ENCODE measurements at regions not wholly inside any gene's neighbourhood (a gene's known extent, or its start where the extent isn't known, plus 50 kb on each side); places are given as distances from the start of the nearest gene placed in this dataset.

DNA sequence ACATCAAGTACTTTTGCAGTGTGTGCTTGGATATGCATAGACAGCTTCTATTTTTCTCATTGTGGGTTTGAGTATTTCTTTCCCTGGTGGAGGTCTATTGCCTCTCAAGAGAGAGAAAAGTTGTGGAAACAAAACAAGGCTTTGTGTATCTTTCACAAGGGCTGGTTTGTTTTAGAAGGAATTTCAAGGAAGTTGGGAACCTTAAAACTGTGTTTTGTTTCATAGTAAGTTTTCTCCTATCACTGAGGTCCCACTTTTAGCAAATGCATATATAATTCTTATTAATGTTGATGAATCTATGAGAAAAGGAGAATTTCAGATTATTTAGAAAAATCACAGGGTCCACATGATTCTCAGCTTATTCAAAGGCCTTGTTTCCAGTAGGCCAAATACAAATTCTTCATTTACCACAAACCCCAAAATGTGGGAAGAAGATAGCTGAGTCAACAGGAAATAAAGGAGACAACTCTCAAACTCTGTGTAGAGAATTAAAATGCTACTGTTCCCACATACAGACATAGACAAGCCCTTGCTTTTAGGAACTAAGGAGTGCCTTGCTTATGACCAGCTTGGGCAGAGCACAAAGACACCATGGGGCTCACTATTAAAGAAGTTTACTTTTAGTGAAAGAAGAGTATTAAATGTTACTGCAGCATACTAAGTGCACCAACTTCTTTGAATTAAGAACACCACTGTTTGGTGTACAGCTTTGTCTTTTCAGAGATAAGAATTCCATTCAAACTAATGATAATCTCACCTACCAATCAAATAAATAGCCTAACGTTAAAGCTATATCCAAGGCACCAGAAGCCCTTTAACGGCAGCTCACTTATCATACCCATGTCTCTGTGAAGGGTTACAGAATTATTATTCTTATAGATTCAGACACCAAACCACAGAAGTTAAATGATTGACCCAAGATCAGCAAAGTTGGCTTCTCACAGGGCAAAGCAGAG, 177.4 kb upstream of the LEF1 start:
- Histone ChIP-seq H3K4me1 (ENCODE audit: control insufficient read depth in 2 of 2, insufficient read depth in 2 of 2, low read length in 2 of 2) (no peaks in the 10 kb centered on the region), H3K27ac (ENCODE audit: low read length in 2 of 2) (no peak overlapping the region), H3K9me3 (ENCODE audit: control extremely low read depth in 1 of 3, control insufficient read depth in 2 of 3, insufficient read depth in 1 of 3, low read length in 2 of 3) (no peaks in the 10 kb centered on the region), H3K79me2 (ENCODE audit: control insufficient read depth, insufficient read depth, low read length) (no peaks in the 10 kb centered on the region), H3K36me3 (replicated peaks in 1 of 2; ENCODE audit: control extremely low read depth in 1 of 2, control insufficient read depth in 1 of 2, extremely low read depth in 1 of 2, insufficient read depth in 2 of 2, low read length in 1 of 2) (no peaks in the 10 kb centered on the region), H3K9ac (ENCODE audit: low read length) (no peak overlapping the region), H3K27me3 (replicated peaks in 1 of 4; ENCODE audit: control extremely low read depth in 1 of 4, control insufficient read depth in 3 of 4, insufficient read depth in 4 of 4, low read length in 3 of 4) (no peaks in the 10 kb centered on the region), H2AFZ (ENCODE audit: insufficient read depth, low read depth, low read length, poor library complexity, severe bottlenecking) (no peak overlapping the region), H3K4me3 (ENCODE audit: control extremely low read depth in 1 of 5, extremely low read depth in 1 of 5, insufficient read depth in 1 of 5, low read depth in 2 of 5, low read length in 4 of 5) (no peak overlapping the region), H4K20me1 (ENCODE audit: control insufficient read depth, insufficient read depth, low read length, poor library complexity, severe bottlenecking) (no peaks in the 10 kb centered on the region), H3K4me2 (replicated peaks; ENCODE audit: low read depth, low read length, poor library complexity, severe bottlenecking) (no peak overlapping the region)
- ChIA-PET POLR2A (no interaction called here), CTCF (no interaction called here)
- Mint-ChIP-seq H3K4me3 (no peak overlapping the region), H3K4me1 (no peaks in the 10 kb centered on the region), H3K9me3 (ENCODE audit: insufficient read depth) (no peaks in the 10 kb centered on the region), H3K27ac (no peak overlapping the region), H3K27me3 (no peaks in the 10 kb centered on the region)
- TF ChIP-seq, protein P1, sequence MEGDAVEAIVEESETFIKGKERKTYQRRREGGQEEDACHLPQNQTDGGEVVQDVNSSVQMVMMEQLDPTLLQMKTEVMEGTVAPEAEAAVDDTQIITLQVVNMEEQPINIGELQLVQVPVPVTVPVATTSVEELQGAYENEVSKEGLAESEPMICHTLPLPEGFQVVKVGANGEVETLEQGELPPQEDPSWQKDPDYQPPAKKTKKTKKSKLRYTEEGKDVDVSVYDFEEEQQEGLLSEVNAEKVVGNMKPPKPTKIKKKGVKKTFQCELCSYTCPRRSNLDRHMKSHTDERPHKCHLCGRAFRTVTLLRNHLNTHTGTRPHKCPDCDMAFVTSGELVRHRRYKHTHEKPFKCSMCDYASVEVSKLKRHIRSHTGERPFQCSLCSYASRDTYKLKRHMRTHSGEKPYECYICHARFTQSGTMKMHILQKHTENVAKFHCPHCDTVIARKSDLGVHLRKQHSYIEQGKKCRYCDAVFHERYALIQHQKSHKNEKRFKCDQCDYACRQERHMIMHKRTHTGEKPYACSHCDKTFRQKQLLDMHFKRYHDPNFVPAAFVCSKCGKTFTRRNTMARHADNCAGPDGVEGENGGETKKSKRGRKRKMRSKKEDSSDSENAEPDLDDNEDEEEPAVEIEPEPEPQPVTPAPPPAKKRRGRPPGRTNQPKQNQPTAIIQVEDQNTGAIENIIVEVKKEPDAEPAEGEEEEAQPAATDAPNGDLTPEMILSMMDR (IDR thresholded peaks at IDR 0.05) = no peak
- no peak for TF ChIP-seq EZH2 (IDR thresholded peaks at IDR 0.05; ENCODE audit: borderline replicate concordance, insufficient read depth, low read depth, low read length, poor library complexity, severe bottlenecking)
- DNase-seq (no peak), ATAC-seq (ENCODE audit: low read depth) (no peak)
- no CpG with 5 or more reads among the region's 2 CpGs for WGBS (ENCODE audit: insufficient coverage)
- intact Hi-C loops (cut with micrococcal nuclease) = no loop called here

DNA sequence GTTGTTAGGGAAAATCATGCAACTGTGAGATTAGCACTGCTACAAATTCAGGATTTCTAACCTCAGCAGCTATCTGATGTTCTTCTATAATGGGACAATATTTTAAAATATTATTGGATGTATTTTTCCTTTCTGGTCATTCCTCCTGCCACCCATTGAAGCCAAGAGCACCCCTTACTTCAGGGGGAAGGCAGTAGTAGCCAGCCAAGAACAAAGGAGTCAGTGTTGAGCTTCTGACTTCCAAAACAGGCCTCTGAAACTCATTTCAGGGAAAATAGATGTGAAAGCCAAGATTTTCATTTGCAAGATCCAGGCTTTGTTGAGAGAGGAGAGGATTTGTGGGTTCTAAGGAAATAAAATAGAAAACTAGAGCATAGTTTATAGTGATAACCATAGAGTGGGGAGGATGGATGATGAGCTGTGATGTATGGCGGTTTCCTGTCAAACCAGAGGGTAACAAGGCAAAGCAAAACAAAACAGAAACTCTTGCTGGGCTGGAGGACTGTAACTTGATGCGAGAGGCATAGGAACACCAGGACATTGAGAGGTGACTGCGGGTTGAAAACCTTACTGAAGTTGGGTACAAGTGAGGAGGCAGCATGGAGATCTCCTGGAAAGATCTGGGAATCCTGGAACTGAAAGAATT, 173.7 kb upstream of the LEF1 start:
- no peak for ATAC-seq (ENCODE audit: low read depth)
- Histone ChIP-seq H3K4me3 (ENCODE audit: control extremely low read depth in 1 of 5, extremely low read depth in 1 of 5, insufficient read depth in 1 of 5, low read depth in 2 of 5, low read length in 4 of 5) (no peak overlapping the region), H3K4me2 (replicated peaks; ENCODE audit: low read depth, low read length, poor library complexity, severe bottlenecking) (no peak overlapping the region), H3K27me3 (replicated peaks in 1 of 4; ENCODE audit: control extremely low read depth in 1 of 4, control insufficient read depth in 3 of 4, insufficient read depth in 4 of 4, low read length in 3 of 4) (no peaks in the 10 kb centered on the region), H4K20me1 (ENCODE audit: control insufficient read depth, insufficient read depth, low read length, poor library complexity, severe bottlenecking) (no peaks in the 10 kb centered on the region), H2AFZ (ENCODE audit: insufficient read depth, low read depth, low read length, poor library complexity, severe bottlenecking) (no peak overlapping the region), H3K36me3 (replicated peaks in 1 of 2; ENCODE audit: control extremely low read depth in 1 of 2, control insufficient read depth in 1 of 2, extremely low read depth in 1 of 2, insufficient read depth in 2 of 2, low read length in 1 of 2) (no peaks in the 10 kb centered on the region), H3K79me2 (ENCODE audit: control insufficient read depth, insufficient read depth, low read length) (no peaks in the 10 kb centered on the region), H3K27ac (ENCODE audit: low read length in 2 of 2) (no peak overlapping the region), H3K4me1 (ENCODE audit: control insufficient read depth in 2 of 2, insufficient read depth in 2 of 2, low read length in 2 of 2) (no peaks in the 10 kb centered on the region), H3K9me3 (ENCODE audit: control extremely low read depth in 1 of 3, control insufficient read depth in 2 of 3, insufficient read depth in 1 of 3, low read length in 2 of 3) (no peaks in the 10 kb centered on the region), H3K9ac (ENCODE audit: low read length) (no peak overlapping the region)
- POLR2A ChIA-PET = no interaction called here
- DNase-seq = no peak
- no peaks in the 10 kb centered on the region for H3K4me1 Mint-ChIP-seq
- no peak overlapping the region for H3K27ac Mint-ChIP-seq
- TF ChIP-seq, protein P1 (IDR thresholded peaks at IDR 0.05) = no peak
- TF ChIP-seq EZH2 (IDR thresholded peaks at IDR 0.05; ENCODE audit: borderline replicate concordance, insufficient read depth, low read depth, low read length, poor library complexity, severe bottlenecking) = no peak
- H3K27me3 Mint-ChIP-seq = no peaks in the 10 kb centered on the region
- WGBS (ENCODE audit: insufficient coverage) = 78% methylated on average over 3 of the region's 3 CpGs
- no peak overlapping the region for H3K4me3 Mint-ChIP-seq
- intact Hi-C loops (cut with micrococcal nuclease) = no loop called here
- CTCF ChIA-PET = no interaction called here
- H3K9me3 Mint-ChIP-seq (ENCODE audit: insufficient read depth) = no peaks in the 10 kb centered on the region

Measured in B cell (primary cell).